Brain pericyte (primary cell): ENCODE measurements at regions not wholly inside any gene's neighbourhood (a gene's known extent, or its start where the extent isn't known, plus 50 kb on each side); places are given as distances from the start of the nearest gene placed in this dataset.

ENCODE experiments used
- DNase-seq: peaks from one replicate; pipeline ENCODE4 v3.0.0-alpha.2; 2012; ENCODE audit warnings: low read depth, low spot score

DNA sequence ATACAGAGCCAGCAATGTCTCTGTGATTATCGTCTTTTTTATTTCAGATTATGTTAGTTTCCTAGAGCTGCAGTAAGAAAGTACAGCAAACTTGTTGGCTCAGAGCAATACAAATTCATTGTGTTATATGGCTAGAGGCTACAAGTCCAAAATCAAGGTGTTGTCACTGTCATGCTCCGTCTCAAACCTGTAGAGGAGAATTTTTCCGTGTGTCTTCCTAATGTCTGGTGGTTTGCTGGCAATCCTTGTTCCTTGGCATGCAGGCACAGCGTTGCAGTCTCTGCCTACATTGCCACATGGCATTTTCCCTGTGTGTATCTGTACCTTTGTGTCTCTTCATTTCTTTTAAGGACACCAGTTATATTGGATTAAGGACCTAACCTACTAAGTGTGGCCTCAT lies 244.4 kb downstream of the LRRIQ3 start:
- DNase-seq: no peak

DNA sequence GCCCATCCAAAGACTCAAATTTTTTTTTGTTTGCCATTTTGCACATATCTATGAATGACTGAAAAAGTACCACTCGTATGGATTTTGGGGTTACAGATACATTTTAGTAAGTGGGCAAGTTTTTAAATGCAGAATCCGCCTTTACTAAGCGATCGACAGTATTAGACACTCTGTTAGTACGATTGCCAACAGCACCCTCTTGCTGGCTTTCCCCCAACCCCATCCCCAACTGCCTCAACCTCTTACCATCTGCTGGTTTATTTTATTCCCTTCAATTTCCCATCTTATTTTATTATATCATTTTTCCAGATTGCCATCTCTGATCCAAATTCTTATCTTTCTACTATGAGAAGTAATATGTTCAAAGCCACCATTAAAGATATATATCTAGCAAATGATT lies 244.8 kb downstream of the LRRIQ3 start:
- no peak for DNase-seq

DNA sequence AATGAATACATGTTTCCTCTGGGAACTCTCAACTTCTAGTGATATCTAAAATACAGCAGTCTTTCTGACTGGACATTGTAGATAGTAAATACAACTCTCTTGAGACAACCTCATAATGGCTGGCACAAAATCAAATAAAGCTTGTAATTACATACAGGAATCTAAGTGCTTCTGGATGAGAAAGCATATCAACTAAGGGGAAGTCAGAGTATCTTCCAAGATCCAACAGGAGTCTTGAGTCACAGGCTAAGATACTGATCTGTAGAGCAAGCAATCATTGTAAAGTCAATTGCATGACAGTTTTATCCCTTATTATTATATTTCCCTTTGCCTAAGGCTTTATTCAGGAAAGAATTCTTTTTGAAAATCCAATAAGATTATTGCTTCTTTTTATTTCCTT lies 249.9 kb downstream of the LRRIQ3 start:
- DNase-seq: no peak

GRCh38 chr1:73947009-73947408 lies 251.0 kb downstream of the LRRIQ3 start:
- no peak for DNase-seq

- no peak for DNase-seq
Observed at GRCh38 chr1:73943270-73943669, 254.7 kb downstream of the LRRIQ3 start.

GRCh38 chr1:73930293-73930692 lies 267.7 kb downstream of the LRRIQ3 start:
- DNase-seq: no peak

DNA sequence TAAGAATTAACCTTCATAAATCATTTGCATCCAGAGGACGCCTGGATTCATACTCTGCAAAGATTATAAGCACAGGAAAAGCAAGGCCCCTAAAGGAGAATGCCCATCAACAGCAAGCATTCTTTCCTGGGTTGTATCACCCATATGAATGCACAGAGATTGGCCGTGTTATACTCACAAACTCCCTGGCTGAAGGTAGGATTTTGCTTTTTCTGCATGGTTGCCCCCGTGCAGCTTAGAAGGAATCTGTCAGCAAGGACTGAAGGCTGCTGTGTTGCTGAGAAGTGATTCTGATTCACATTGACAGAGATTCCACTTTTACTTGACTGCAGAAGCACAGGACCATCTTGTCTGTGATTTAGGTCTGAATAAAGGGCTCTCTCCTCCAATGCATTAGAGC lies 283.0 kb downstream of the LRRIQ3 start:
- no peak for DNase-seq

- DNase-seq: no peak
Observed at GRCh38 chr1:73913025-73913424, 285.0 kb downstream of the LRRIQ3 start.

DNA sequence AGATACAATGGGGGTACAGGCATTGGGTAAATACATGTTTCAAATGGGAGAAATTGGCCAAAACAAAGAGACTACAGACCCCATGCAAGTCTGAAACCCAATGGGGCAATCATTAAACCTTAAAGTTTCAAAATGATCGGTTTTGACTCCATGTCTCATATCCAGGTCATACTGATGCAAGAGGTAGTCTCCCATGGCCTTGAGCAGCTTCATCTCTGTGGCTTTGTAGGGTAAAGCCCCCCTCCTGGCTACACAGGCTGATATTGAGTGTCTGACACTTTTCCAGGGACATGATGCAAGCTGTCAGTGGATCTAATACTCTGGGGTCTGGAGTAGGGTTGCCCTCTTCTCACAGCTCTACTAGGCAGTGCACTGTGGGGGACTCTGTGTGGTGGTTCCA lies 286.1 kb downstream of the LRRIQ3 start:
- no peak for DNase-seq

DNA sequence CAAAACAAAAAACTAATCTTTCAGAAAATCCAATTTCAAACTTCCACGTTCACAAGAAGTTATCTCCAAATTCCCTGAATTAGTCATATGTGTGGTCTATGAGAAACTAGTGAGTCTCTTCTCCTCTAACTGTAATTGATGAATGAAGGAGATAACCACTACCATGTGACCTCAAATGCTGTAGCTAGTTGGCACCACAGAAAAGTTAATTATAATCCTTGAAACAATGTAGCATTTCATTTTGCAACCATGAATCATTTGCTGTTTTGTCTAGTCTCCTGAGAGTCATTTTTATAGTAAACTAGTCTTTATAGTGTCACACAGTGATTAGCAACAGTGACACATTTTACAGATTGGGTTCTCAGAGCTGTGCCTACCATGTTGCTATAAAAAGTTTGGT lies 287.5 kb downstream of the LRRIQ3 start:
- no peak for DNase-seq

GRCh38 chr1:73910062-73910461 lies 287.9 kb downstream of the LRRIQ3 start:
- DNase-seq: no peak

DNA sequence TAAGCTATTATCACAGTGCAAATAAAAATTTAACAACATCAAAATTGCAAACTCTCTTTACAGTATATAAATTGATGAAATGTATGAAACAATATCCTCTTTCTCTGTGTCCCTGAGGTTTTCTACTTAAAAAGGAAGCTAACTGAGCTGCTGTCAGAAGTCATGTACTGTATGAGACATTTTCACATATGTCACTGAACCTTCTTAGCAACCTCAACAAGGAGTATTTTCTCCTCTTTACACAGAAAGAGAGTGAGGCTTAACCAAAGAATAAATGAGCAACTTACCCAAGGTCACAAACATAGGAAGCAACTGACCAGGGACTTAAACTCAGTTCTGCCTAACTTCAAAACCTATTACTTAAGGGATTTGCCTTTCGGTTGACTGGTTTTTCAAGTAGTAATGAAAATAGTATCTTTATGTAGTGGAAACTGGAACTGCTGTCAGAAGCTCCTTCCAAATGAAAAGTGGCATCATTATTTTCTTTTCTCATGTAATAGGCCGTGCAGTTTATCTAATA lies 288.9 kb downstream of the LRRIQ3 start:
- DNase-seq: no peak

DNA sequence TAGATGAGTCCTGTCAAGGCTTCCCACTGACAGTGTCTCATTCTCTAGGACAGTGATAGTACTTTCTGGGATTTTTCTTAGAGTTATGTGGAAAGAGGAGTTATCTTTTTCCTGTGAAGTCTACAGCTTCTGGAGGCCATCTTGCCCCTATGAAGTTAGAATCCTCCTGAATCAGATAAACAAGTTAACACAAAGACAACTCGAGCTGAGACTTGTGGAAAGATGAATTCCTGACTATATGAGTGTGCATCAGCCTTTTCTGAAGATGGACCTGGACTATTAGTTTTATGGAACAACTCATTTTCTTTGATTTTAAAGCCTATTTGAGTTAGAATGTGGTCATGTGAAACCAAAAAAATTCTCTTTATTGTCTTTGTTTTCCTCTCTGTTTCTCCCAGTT lies 290.9 kb downstream of the LRRIQ3 start:
- DNase-seq: no peak

DNA sequence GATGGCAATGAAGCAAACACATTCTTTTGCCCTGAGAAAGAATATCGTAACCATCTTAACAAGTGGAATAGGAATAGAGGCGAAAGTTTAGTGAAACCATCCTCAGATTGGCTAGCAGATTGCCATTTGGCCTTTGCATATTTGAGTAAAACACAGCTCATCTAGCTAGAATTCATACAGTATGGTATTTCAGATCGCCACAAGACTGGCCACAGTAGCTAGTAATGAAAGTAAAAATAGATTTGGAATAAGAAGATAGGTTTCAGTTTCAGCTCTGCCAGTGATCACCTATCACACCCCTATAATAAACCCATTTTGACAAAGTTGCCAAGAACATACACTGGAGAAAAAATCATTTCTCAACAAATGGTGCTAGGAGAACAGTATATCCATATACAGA lies 294.9 kb downstream of the LRRIQ3 start:
- DNase-seq: no peak

DNA sequence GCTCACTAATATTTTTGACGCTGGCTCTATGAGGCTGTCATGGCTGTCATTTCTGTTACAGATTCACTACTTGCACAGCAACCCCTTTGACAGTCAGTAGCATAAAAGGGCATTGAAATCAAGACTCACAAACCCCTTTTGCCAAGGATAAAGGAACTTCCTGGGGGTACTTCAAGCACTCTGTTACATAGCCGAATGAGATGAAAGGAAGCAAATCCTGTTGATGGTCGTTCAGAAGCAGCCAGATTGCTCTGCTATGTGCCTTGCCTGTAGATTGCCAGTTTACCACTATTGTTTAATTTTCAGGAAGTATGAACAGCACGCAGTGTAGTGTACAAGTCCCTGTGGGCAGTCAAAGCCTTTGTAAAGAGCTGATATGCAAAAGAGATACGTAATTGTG lies 296.2 kb downstream of the LRRIQ3 start:
- DNase-seq: no peak

DNA sequence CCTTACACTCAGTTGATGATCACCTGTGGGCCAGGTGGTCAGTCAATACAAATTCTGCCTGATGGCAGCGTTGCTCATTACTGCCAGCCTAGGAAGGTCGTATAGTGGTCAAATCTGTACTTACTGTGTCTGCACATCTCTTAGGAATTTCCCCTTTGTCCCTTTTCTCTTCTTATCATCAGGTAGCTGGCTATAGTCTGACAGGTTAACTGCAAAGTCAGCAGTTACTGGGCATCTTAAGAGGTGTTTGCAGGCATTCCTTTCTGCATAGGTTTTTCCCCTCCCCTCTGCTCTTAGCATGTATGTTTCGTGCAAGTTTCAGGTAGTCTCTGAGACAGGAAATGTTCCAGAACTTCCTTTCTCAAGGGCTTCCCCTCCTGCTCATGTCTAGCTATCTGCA lies 298.7 kb downstream of the LRRIQ3 start:
- no peak for DNase-seq

- no peak for DNase-seq
Observed at GRCh38 chr1:73898540-73898939, 299.4 kb downstream of the LRRIQ3 start.

GRCh38 chr1:73887412-73887811 lies 310.6 kb downstream of the LRRIQ3 start:
- DNase-seq: no peak

GRCh38 chr1:73886716-73887115 lies 311.3 kb downstream of the LRRIQ3 start:
- no peak for DNase-seq

DNA sequence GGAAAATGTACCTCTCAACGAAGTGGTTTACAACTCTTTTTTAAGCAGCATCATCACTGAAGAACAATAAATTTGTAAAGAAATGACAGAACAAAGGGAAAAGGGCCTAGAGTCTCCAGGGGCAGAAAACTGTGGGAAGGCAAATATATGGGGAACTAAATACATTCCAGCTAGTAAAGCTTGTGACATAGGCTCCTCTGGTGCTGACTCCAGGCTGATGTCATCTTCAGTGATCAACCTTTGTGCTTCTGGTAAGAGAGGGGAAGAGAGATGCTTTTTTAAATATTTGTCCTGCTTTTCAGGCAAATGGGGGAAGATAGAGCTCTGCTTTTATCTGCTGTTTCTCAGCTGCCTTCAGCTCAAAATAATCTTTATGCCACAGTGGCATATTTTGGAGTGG lies 323.2 kb downstream of the LRRIQ3 start:
- no peak for DNase-seq

DNA sequence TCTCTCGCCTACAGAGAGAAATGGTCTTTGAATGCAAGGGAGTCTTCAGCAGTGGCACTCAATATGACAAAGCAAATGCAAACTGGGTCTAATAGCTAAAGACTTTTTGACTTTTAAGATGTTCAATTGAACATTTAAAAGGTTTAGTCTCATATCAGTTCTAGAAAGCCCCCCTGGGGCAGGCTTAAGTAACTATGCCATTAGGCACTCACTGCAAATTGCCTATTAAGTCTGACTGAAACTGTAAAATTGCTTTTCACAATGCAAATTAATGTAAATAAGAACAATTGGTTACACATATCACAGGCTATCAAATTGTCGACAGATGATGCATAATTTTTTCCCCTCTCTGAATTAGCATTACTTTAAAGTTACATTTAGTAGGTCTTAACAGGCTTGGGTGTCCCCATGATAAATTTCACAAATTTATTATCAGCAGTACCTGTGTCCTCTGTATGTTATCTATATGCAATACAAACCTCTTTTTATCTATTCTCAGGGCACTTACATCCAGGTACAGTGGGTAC lies 329.1 kb downstream of the LRRIQ3 start:
- no peak for DNase-seq

DNA sequence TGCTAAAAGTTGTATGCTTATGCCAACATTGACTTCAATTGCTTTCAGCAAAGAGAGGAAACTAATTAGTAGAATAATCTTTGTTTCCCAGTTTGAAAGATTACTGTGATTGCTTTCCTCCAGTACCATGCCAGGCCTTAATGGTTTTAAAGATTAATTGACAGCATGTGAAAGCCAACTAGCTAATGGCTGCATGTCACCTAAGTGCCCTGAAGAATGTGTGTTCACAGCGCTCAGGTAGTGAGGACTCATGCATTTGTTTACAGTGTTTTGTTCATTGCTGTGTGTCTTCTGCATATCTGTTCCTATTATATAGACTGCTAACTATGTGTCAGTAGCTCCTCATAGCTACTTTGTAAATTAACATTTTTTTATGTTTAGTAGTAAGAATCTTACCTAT lies 335.6 kb downstream of the LRRIQ3 start:
- no peak for DNase-seq

GRCh38 chr1:73860421-73860950 lies 337.5 kb downstream of the LRRIQ3 start:
- no peak for DNase-seq

- no peak for DNase-seq
Observed at GRCh38 chr1:73859227-73859626, 338.7 kb downstream of the LRRIQ3 start.
